ENCODE measurements at regions not wholly inside any gene's neighbourhood (a gene's known extent, or its start where the extent isn't known, plus 50 kb on each side); places are given as distances from the start of the nearest gene placed in this dataset.
A peak's percentile ranks its signal among the peaks of the same experiment; 100 is the strongest.
"Not testable (repeated sequence)": the region's sequence is repeated elsewhere in the genome, so short reads cannot be mapped to it uniquely, and the experiment has no call there.

GRCh38 chr2:167783261-167784083 is 463.9 kb downstream of the STK39 start:
- TF ChIP-seq SNAI2 (CRISPR knock-in tag; IDR thresholded peaks at IDR 0.05) (no peak), POU6F1 (CRISPR knock-in tag; IDR thresholded peaks at IDR 0.05; ENCODE audit: borderline replicate concordance, low read depth) (no peak), RARB (CRISPR knock-in tag; IDR thresholded peaks at IDR 0.05) (no peak), TCF4 (CRISPR knock-in tag; IDR thresholded peaks at IDR 0.05; ENCODE audit: borderline replicate concordance) (no peak), TSHZ2 (CRISPR knock-in tag; IDR thresholded peaks at IDR 0.05) (no peak), GLIS3 (CRISPR knock-in tag; IDR thresholded peaks at IDR 0.05) (no peak), CSDC2 (CRISPR knock-in tag; IDR thresholded peaks at IDR 0.05) (no peak), CREB5 (CRISPR knock-in tag; IDR thresholded peaks at IDR 0.05; ENCODE audit: low read depth) (no peak), ZC3H10 (CRISPR knock-in tag; IDR thresholded peaks at IDR 0.05) (no peak), BACH2 (CRISPR knock-in tag; IDR thresholded peaks at IDR 0.05; ENCODE audit: borderline replicate concordance) (no peak), ESRRG (CRISPR knock-in tag; IDR thresholded peaks at IDR 0.05) (no peak), ISL1 (CRISPR knock-in tag; IDR thresholded peaks at IDR 0.05) (no peak), ZNF70 (CRISPR knock-in tag; IDR thresholded peaks at IDR 0.05) (no peak)

GRCh38 chr2:167781629-167782028 is 465.8 kb downstream of the STK39 start:
- ATAC-seq, result not testable (repeated sequence)

More at GRCh38 chr2:167783261-167784083, 463.9 kb downstream of the STK39 start:
- peak; percentile 22; the same call in 1 of the 3 replicates for ATAC-seq

- no peak for TF ChIP-seq GLIS3 (CRISPR knock-in tag; IDR thresholded peaks at IDR 0.05)
- no peak for TF ChIP-seq CSRNP3 (CRISPR knock-in tag; IDR thresholded peaks at IDR 0.05)
- no peak for TF ChIP-seq PATZ1 (CRISPR knock-in tag; IDR thresholded peaks at IDR 0.05; ENCODE audit: borderline replicate concordance)
- TF ChIP-seq TCF4 (CRISPR knock-in tag; IDR thresholded peaks at IDR 0.05; ENCODE audit: borderline replicate concordance), result no peak
- no peak for TF ChIP-seq ZFP3 (CRISPR knock-in tag; IDR thresholded peaks at IDR 0.05)
- TF ChIP-seq OSR1 (CRISPR knock-in tag; IDR thresholded peaks at IDR 0.05), result no peak
- TF ChIP-seq ZNF70 (CRISPR knock-in tag; IDR thresholded peaks at IDR 0.05), result no peak
- TF ChIP-seq CREB5 (CRISPR knock-in tag; IDR thresholded peaks at IDR 0.05; ENCODE audit: low read depth), result no peak
- no peak for TF ChIP-seq BACH2 (CRISPR knock-in tag; IDR thresholded peaks at IDR 0.05; ENCODE audit: borderline replicate concordance)
- no peak for TF ChIP-seq RARB (CRISPR knock-in tag; IDR thresholded peaks at IDR 0.05)
- no peak for TF ChIP-seq ZC3H10 (CRISPR knock-in tag; IDR thresholded peaks at IDR 0.05)
- no peak for ATAC-seq
Observed at GRCh38 chr2:167776359-167776758, 471.0 kb downstream of the STK39 start.

Measured in SK-N-SH treated with all-trans-retinoic acid at 6 μM for 48 hours (cell line).